ENCODE measurements at regions not wholly inside any gene's neighbourhood (a gene's known extent, or its start where the extent isn't known, plus 50 kb on each side); places are given as distances from the start of the nearest gene placed in this dataset.

GRCh38 chr1:219304227-219305226 lies 130.8 kb downstream of the LYPLAL1 start:
- no peak overlapping the region for H3K4me3 ChIP-seq (ENCODE audit: low read depth, low read length)
- no peak for TF ChIP-seq CTCF (IDR thresholded peaks at IDR 0.05; ENCODE audit: low read depth, low read length)

- no peak for TF ChIP-seq CTCF (IDR thresholded peaks at IDR 0.05; ENCODE audit: low read depth, low read length)
- H3K4me3 ChIP-seq (ENCODE audit: low read depth, low read length): no peak overlapping the region
Observed at GRCh38 chr1:219302697-219303096, 129.0 kb downstream of the LYPLAL1 start.

- no peak for TF ChIP-seq CTCF (IDR thresholded peaks at IDR 0.05; ENCODE audit: low read depth, low read length)
- H3K4me3 ChIP-seq (ENCODE audit: low read depth, low read length): no peak overlapping the region
Observed at GRCh38 chr1:219299420-219299819, 125.7 kb downstream of the LYPLAL1 start.

GRCh38 chr1:219298571-219299148 lies 125.0 kb downstream of the LYPLAL1 start:
- no peak overlapping the region for H3K4me3 ChIP-seq (ENCODE audit: low read depth, low read length)
- no peak for TF ChIP-seq CTCF (IDR thresholded peaks at IDR 0.05; ENCODE audit: low read depth, low read length)

- no peak overlapping the region for H3K4me3 ChIP-seq (ENCODE audit: low read depth, low read length)
- TF ChIP-seq CTCF (IDR thresholded peaks at IDR 0.05; ENCODE audit: low read depth, low read length): no peak
Observed at GRCh38 chr1:219296430-219297355, 123.0 kb downstream of the LYPLAL1 start.

GRCh38 chr1:219294251-219294650 lies 120.6 kb downstream of the LYPLAL1 start:
- TF ChIP-seq CTCF (IDR thresholded peaks at IDR 0.05; ENCODE audit: low read depth, low read length): no peak
- no peak overlapping the region for H3K4me3 ChIP-seq (ENCODE audit: low read depth, low read length)

All from WI38 (cell line).